ENCODE measurements at regions not wholly inside any gene's neighbourhood (a gene's known extent, or its start where the extent isn't known, plus 50 kb on each side); places are given as distances from the start of the nearest gene placed in this dataset.
"Not testable (repeated sequence)": the region's sequence is repeated elsewhere in the genome, so short reads cannot be mapped to it uniquely, and the experiment has no call there.

DNA sequence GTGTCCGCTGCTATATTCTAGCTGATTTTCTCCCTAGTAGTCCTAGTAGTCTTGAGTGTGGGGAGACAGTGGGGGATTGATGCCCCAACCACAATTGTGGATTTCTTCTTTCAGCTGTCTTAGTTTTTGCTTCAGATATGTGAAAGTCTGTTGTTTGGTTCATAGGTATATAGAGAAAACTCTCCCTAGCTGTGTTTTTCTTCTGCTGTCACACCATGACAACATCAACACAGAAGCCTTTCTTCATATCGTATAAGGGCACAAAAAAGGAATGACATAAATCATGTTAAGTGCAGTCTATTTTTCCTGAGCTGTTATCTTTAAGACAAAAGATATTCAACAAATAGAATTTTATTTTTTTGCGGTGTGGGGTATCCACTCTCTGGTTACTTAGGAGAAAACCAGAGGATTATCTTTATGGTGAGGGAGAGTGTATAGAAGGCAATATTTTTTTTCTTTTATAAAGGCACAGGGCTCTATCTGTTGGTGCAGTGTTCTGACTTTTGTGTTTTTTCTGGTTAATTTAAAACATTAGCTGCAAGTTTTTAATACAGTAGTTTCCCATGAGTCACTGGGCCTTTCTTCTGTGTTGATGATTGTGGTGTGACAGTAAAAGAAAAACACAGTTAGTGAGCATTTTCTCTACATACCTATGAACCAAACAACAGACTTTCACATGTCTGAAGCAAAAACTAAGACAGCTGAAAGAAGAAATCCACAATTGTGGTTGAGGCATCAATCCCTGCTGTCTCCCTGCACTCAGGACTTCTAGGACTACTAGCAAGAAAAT is 139.3 kb upstream of the PLGLB2 start:
- not testable (repeated sequence) for H3K36me3 ChIP-seq (ENCODE audit: control insufficient read depth in 5 of 5, insufficient read depth in 5 of 5, low read length in 5 of 5); H3K27me3 ChIP-seq (ENCODE audit: control insufficient read depth in 5 of 5, insufficient read depth in 4 of 5, low read length in 5 of 5); H3K4me3 ChIP-seq (ENCODE audit: low read depth in 1 of 5, low read length in 5 of 5); H3K9me3 ChIP-seq (ENCODE audit: control insufficient read depth in 5 of 5, low read length in 5 of 5); H3K9ac ChIP-seq (ENCODE audit: low read length in 5 of 5); H3K27ac ChIP-seq (ENCODE audit: low read depth, low read length); H3K4me1 ChIP-seq (ENCODE audit: control insufficient read depth in 5 of 5, insufficient read depth in 5 of 5, low read length in 5 of 5)

DNA sequence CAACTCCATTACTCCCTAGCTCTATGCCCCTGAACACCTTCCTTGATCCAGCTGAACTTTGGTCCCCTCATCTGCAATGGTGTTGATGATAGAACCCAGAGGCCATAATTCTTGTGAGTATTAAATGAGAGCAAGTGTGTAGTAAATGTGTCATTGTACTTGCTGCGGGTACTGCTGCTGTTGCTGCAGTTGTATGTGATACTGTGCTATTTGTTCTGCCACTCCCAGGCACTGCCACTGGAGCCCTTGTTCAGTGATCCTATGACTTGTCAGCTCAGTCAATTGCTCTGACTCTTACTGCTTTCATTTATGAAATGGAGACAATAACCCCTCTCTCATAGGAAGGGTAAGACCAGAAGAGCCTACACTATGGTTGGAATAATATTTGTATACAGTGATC is 136.9 kb upstream of the PLGLB2 start:
- H3K36me3 ChIP-seq (ENCODE audit: control insufficient read depth in 5 of 5, insufficient read depth in 5 of 5, low read length in 5 of 5); H3K9me3 ChIP-seq (ENCODE audit: control insufficient read depth in 5 of 5, low read length in 5 of 5); H3K4me1 ChIP-seq (ENCODE audit: control insufficient read depth in 5 of 5, insufficient read depth in 5 of 5, low read length in 5 of 5); H3K27ac ChIP-seq (ENCODE audit: low read depth, low read length); H3K27me3 ChIP-seq (ENCODE audit: control insufficient read depth in 5 of 5, insufficient read depth in 4 of 5, low read length in 5 of 5); H3K4me3 ChIP-seq (ENCODE audit: low read depth in 1 of 5, low read length in 5 of 5); H3K9ac ChIP-seq (ENCODE audit: low read length in 5 of 5): not testable (repeated sequence)

DNA sequence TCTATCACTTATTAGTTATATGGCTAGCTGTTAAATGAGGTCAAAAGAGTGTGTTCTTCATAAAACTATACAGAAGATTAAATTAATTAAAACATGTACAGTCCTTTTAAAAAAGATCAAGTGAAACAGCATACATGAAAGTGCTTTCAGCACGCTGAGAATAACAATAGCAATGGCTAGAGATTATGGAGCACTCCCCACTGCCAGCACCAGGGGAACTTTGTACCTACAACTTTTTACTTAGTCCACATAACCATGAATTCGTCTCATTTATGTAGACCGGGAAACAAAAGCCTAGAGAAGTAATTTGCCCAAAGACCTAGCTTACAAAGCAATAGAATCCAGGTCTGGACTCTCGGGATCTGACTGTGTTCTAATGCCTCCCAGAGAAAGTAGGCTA is 136.5 kb upstream of the PLGLB2 start:
- not testable (repeated sequence) for H3K27me3 ChIP-seq (ENCODE audit: control insufficient read depth in 5 of 5, insufficient read depth in 4 of 5, low read length in 5 of 5); H3K27ac ChIP-seq (ENCODE audit: low read depth, low read length); H3K36me3 ChIP-seq (ENCODE audit: control insufficient read depth in 5 of 5, insufficient read depth in 5 of 5, low read length in 5 of 5); H3K4me1 ChIP-seq (ENCODE audit: control insufficient read depth in 5 of 5, insufficient read depth in 5 of 5, low read length in 5 of 5); H3K4me3 ChIP-seq (ENCODE audit: low read depth in 1 of 5, low read length in 5 of 5); H3K9ac ChIP-seq (ENCODE audit: low read length in 5 of 5); H3K9me3 ChIP-seq (ENCODE audit: control insufficient read depth in 5 of 5, low read length in 5 of 5)

DNA sequence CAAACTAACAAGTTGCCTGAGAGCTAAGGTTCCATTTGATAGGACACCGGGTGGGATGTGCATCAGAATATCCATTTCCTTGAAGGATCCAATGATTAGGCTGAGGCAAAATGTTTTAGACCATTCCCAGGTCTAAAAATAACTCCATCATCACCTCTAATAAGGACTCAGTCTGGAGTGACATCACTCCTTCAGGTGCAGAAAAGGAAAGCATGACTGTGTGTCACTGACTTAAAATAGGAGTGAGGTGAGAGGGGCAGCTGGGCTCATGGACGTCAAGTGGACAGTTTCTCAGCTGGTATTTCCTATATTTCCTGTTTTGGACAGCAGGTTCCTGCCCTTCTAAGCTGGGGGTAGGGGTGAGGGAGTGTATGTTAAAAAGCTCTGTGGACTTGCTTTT is 135.9 kb upstream of the PLGLB2 start:
- not testable (repeated sequence) for H3K27me3 ChIP-seq (ENCODE audit: control insufficient read depth in 5 of 5, insufficient read depth in 4 of 5, low read length in 5 of 5); H3K9ac ChIP-seq (ENCODE audit: low read length in 5 of 5); H3K36me3 ChIP-seq (ENCODE audit: control insufficient read depth in 5 of 5, insufficient read depth in 5 of 5, low read length in 5 of 5)

DNA sequence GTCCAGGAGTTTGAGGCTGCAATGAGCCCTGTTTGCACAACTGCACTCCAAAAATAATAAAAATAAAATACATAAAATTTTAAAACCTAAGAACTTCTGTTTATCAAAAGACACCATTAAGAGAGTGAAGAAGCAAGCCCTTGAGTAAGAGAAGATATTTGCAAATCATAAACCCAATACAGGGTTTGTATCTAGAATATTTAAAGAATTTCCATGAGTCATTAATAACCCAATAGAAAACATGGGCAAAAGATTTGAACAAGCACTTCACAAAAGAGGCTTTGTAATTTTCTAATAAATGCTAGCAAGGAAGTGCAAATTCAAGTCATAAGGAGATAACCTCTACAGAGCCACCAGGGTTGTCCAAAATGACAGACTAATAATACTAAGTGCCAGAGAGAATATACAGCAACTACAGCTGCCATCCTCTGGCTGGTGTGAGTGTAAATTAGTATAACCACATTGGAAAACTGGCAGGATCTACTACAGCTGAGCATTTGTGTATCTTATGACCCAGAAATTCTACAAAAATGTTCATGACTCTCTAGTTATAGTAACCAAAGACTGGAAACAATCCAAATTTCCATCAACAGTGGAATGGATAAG is 133.0 kb upstream of the PLGLB2 start:
- H3K9ac ChIP-seq (ENCODE audit: low read length in 5 of 5); H3K4me3 ChIP-seq (ENCODE audit: low read depth in 1 of 5, low read length in 5 of 5); H3K9me3 ChIP-seq (ENCODE audit: control insufficient read depth in 5 of 5, low read length in 5 of 5); H3K4me1 ChIP-seq (ENCODE audit: control insufficient read depth in 5 of 5, insufficient read depth in 5 of 5, low read length in 5 of 5); H3K27ac ChIP-seq (ENCODE audit: low read depth, low read length); H3K27me3 ChIP-seq (ENCODE audit: control insufficient read depth in 5 of 5, insufficient read depth in 4 of 5, low read length in 5 of 5); H3K36me3 ChIP-seq (ENCODE audit: control insufficient read depth in 5 of 5, insufficient read depth in 5 of 5, low read length in 5 of 5): not testable (repeated sequence)

More for the DNA sequence above, 135.9 kb upstream of the PLGLB2 start:
- H3K27ac ChIP-seq (ENCODE audit: low read depth, low read length); H3K4me1 ChIP-seq (ENCODE audit: control insufficient read depth in 5 of 5, insufficient read depth in 5 of 5, low read length in 5 of 5); H3K4me3 ChIP-seq (ENCODE audit: low read depth in 1 of 5, low read length in 5 of 5); H3K9me3 ChIP-seq (ENCODE audit: control insufficient read depth in 5 of 5, low read length in 5 of 5): not testable (repeated sequence)

DNA sequence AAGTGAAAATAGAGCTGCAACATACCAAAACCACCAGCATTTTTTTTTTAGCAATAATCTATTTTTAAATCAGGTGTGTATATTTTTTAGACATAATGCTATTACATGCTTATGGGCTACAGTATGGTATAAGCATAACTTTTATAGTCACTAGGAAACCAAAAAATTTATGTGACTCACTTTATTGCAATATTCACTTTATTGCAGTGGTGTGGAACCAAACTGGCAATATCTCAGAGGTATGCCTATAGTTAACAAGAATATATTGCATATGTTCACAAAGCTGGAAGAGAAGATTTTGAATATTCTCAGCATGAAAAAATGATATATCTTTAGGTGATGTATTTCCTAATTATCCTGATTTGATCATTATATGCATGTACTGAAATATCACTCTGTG is 128.8 kb upstream of the PLGLB2 start:
- not testable (repeated sequence) for H3K9me3 ChIP-seq (ENCODE audit: control insufficient read depth in 5 of 5, low read length in 5 of 5); H3K9ac ChIP-seq (ENCODE audit: low read length in 5 of 5); H3K4me1 ChIP-seq (ENCODE audit: control insufficient read depth in 5 of 5, insufficient read depth in 5 of 5, low read length in 5 of 5)

DNA sequence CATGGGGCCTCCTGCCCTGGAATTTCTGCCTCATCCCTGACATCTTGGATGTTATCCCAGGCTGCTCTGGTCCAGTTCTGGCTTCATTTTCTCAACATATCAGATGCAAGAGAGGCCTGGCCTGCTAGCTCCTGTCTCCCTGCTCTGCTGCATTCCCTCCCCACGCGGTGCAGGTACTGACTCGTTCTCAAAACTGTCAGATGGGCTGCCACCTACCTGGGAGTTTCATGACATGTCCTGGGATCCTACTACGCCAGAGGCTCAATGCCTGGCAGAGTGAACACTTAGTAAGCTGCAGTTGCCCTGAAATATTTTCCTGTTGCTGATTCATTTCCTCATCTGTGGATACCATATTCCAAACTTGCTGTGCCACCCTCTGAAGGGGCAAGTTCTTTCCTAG is 126.7 kb upstream of the PLGLB2 start:
- not testable (repeated sequence) for H3K4me3 ChIP-seq (ENCODE audit: low read depth in 1 of 5, low read length in 5 of 5); H3K27ac ChIP-seq (ENCODE audit: low read depth, low read length); H3K9ac ChIP-seq (ENCODE audit: low read length in 5 of 5); H3K4me1 ChIP-seq (ENCODE audit: control insufficient read depth in 5 of 5, insufficient read depth in 5 of 5, low read length in 5 of 5); H3K9me3 ChIP-seq (ENCODE audit: control insufficient read depth in 5 of 5, low read length in 5 of 5); H3K36me3 ChIP-seq (ENCODE audit: control insufficient read depth in 5 of 5, insufficient read depth in 5 of 5, low read length in 5 of 5); H3K27me3 ChIP-seq (ENCODE audit: control insufficient read depth in 5 of 5, insufficient read depth in 4 of 5, low read length in 5 of 5)

More for the DNA sequence above, 128.8 kb upstream of the PLGLB2 start:
- not testable (repeated sequence) for H3K27ac ChIP-seq (ENCODE audit: low read depth, low read length); H3K36me3 ChIP-seq (ENCODE audit: control insufficient read depth in 5 of 5, insufficient read depth in 5 of 5, low read length in 5 of 5); H3K4me3 ChIP-seq (ENCODE audit: low read depth in 1 of 5, low read length in 5 of 5); H3K27me3 ChIP-seq (ENCODE audit: control insufficient read depth in 5 of 5, insufficient read depth in 4 of 5, low read length in 5 of 5)

DNA sequence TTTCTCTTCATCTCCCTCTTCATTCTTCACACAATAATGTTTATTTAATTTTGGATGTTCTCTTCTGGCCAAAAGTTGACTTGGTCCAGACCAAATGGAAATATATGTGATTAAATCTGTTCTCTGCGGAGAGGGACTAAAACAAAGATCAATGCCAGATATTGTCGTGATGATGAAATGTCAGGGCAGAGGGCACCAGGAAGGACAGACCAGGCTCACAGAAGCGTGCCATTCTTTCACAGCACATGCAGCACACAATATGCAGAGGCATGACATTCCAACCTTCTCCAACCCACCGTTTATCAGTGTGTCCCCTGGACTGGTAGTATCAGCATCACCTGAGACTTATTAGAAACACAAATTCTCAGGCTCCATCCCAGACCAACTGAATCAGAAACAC is 125.2 kb upstream of the PLGLB2 start:
- not testable (repeated sequence) for H3K27ac ChIP-seq (ENCODE audit: low read depth, low read length); H3K27me3 ChIP-seq (ENCODE audit: control insufficient read depth in 5 of 5, insufficient read depth in 4 of 5, low read length in 5 of 5); H3K4me3 ChIP-seq (ENCODE audit: low read depth in 1 of 5, low read length in 5 of 5); H3K36me3 ChIP-seq (ENCODE audit: control insufficient read depth in 5 of 5, insufficient read depth in 5 of 5, low read length in 5 of 5); H3K9me3 ChIP-seq (ENCODE audit: control insufficient read depth in 5 of 5, low read length in 5 of 5); H3K9ac ChIP-seq (ENCODE audit: low read length in 5 of 5); H3K4me1 ChIP-seq (ENCODE audit: control insufficient read depth in 5 of 5, insufficient read depth in 5 of 5, low read length in 5 of 5)

DNA sequence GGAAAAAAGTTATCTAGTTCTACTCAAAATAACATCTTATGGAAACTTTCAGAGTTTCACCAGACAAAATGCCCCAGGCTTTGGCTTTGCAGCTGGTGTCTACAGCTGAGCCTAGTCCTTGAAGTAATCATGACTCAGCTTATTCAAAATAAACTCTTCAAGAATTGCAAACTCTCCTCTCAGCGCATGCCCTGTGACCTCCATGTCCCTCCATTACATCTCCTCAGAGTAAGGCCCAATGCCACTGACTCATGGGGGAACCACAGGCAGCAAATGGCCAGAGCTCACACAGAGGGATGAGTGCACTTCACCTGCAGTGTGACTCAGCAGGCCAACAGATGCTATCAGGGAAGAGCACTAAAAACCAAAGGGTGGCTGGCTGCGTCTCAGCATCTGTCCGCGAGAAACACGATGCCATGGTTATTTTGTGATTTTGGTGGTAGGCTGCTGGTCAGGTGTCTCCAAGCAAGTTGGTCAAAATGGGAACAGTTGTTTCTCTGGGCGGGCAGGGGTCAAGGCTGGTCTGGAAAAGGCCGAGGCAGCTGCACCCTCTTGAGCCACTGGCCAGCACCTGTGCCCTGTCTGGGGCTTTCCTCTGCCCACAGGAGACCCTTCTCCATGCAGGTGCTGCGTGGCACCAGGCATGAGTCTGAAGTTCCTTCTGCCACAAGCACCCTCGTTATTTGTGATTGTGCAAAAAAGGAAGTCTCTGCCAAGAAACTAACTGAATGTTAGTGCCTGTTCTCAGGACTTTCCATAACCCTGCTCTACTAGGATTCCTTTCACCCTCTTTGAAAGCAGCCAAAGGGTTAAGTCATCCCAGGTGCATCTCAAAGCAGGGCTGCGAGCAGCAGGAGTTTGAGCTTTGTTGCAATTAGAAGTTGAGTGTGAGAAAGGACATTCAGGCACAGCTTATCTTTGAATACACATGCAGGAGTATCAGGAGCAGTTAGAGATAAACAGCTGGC is 118.1 kb upstream of the PLGLB2 start:
- H3K9ac ChIP-seq (ENCODE audit: low read length in 5 of 5), result not testable (repeated sequence)

DNA sequence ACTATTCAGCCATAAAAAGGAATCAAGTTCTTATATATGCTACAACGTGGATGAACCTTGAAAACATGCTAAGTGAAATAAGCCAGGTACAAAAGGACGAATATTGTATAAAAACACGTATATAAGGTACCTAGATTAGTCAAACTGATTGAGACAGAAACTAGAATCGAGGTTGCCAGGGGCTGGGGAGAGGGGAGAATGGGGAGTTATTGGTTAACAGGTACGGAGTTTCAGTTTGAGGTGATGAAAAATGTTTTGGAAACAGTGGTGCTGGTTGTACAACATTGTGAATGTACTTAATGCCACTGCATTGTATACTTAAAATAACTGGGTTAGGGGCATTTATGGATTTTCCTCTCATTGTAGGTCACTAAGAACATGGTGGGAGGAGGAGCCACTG is 117.0 kb upstream of the PLGLB2 start:
- not testable (repeated sequence) for H3K9me3 ChIP-seq (ENCODE audit: control insufficient read depth in 5 of 5, low read length in 5 of 5); H3K36me3 ChIP-seq (ENCODE audit: control insufficient read depth in 5 of 5, insufficient read depth in 5 of 5, low read length in 5 of 5); H3K4me3 ChIP-seq (ENCODE audit: low read depth in 1 of 5, low read length in 5 of 5); H3K4me1 ChIP-seq (ENCODE audit: control insufficient read depth in 5 of 5, insufficient read depth in 5 of 5, low read length in 5 of 5); H3K27me3 ChIP-seq (ENCODE audit: control insufficient read depth in 5 of 5, insufficient read depth in 4 of 5, low read length in 5 of 5); H3K27ac ChIP-seq (ENCODE audit: low read depth, low read length); H3K9ac ChIP-seq (ENCODE audit: low read length in 5 of 5)

More for the DNA sequence above, 118.1 kb upstream of the PLGLB2 start:
- not testable (repeated sequence) for H3K27ac ChIP-seq (ENCODE audit: low read depth, low read length); H3K4me3 ChIP-seq (ENCODE audit: low read depth in 1 of 5, low read length in 5 of 5); H3K4me1 ChIP-seq (ENCODE audit: control insufficient read depth in 5 of 5, insufficient read depth in 5 of 5, low read length in 5 of 5); H3K36me3 ChIP-seq (ENCODE audit: control insufficient read depth in 5 of 5, insufficient read depth in 5 of 5, low read length in 5 of 5); H3K27me3 ChIP-seq (ENCODE audit: control insufficient read depth in 5 of 5, insufficient read depth in 4 of 5, low read length in 5 of 5); H3K9me3 ChIP-seq (ENCODE audit: control insufficient read depth in 5 of 5, low read length in 5 of 5)

Measured in subcutaneous abdominal adipose tissue (tissue), 5 donors.